ENCODE measurements at regions not wholly inside any gene's neighbourhood (a gene's known extent, or its start where the extent isn't known, plus 50 kb on each side); places are given as distances from the start of the nearest gene placed in this dataset.
"Not testable (repeated sequence)": the region's sequence is repeated elsewhere in the genome, so short reads cannot be mapped to it uniquely, and the experiment has no call there.

GRCh38 chr3:170806141-170806540 lies 63.9 kb downstream of the RPL22L1 start:
- Histone ChIP-seq H3K4me3 (no peak overlapping the region), H3K9ac (ENCODE audit: insufficient read length) (no peak overlapping the region), H3K36me3 (ENCODE audit: insufficient read depth, low read length) (no peaks in the 10 kb centered on the region), H3K27ac (no peak overlapping the region), H3K9me3 (ENCODE audit: low read depth, low read length) (no peaks in the 10 kb centered on the region)
- DNase-seq (ENCODE audit: low read depth, low spot score): no peak
- TF ChIP-seq EZH2 (IDR thresholded peaks at IDR 0.05): no peak

- H3K9me3 ChIP-seq (ENCODE audit: low read depth, low read length); H3K4me3 ChIP-seq; H3K9ac ChIP-seq (ENCODE audit: insufficient read length); DNase-seq (ENCODE audit: low read depth, low spot score); H3K27ac ChIP-seq; H3K36me3 ChIP-seq (ENCODE audit: insufficient read depth, low read length): not testable (repeated sequence)
Measured at GRCh38 chr3:170805296-170805695, 64.7 kb downstream of the RPL22L1 start.

GRCh38 chr3:170804634-170805033 lies 65.4 kb downstream of the RPL22L1 start:
- H3K36me3 ChIP-seq (ENCODE audit: insufficient read depth, low read length); H3K9me3 ChIP-seq (ENCODE audit: low read depth, low read length); H3K4me3 ChIP-seq; H3K27ac ChIP-seq; H3K9ac ChIP-seq (ENCODE audit: insufficient read length); DNase-seq (ENCODE audit: low read depth, low spot score): not testable (repeated sequence)

DNA sequence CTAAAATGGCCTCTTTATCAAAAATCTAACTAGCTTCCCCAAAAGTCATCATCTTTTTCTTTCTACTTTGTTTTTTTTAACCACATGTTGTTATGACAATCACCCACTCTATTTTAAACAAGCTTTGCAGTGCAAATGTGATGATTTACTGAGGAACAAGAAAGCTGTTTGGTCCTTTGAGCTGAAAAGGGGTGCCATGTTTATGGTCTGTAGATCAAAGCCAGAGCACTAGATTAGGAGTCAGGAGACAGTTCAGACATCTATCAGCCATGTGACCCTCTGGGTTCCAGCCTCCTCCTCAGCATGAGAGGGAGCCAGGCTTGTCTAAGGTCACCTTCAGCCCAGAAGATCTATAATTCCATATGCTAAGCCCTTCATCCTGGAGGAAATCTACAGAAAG lies 65.9 kb downstream of the RPL22L1 start:
- no peak overlapping the region for H3K9ac ChIP-seq (ENCODE audit: insufficient read length)
- H3K27ac ChIP-seq: no peak overlapping the region
- no peak for DNase-seq (ENCODE audit: low read depth, low spot score)

DNA sequence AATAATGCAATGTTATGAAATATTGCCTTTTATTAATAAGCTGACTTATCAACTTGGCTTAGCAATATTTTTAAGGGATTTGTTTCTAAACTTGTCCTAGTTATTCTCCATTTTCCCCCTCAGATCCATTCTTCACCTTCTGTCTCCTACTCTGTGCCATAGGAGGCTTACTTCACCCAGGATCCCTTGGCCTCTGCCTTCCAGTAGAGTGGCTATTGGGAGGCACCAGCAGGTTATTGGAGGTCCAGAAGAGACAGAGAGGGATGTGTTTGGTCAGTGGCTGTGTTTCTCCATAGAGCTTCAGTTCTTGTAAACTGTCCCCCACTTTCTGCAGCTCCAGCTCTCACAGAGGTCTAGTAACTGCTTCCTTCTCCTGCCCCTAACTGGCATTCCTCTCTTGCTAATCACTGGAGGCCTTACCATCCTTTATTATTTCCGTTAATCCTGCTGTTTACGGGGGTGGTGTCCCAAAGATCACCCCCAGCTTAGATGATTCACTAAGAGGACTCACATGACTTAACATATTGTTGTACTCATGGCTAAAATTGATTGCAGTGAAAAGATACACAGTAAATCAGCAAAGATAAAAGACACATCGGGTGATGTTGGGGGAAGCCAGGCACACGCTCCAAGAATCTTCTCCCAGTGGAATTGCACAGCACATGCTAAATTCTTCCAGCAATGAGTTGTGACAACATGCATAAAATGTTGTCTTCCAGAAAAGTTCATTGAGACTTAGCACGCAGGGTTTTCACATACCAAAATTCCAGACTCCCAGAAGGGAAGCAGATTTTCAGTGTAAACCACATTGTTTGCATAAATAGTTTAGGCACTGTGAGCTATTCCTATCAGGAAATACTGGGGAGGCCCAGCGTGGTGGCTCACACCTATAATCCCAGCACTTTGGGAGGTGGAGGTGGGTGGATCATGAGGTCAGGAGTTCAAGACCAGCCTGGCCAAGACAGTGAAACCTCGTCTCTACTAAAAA lies 67.5 kb downstream of the RPL22L1 start:
- Histone ChIP-seq H3K27ac (no peak overlapping the region), H3K9ac (ENCODE audit: insufficient read length) (no peak overlapping the region), H3K4me3 (0 out of 2 replicates have a peak overlapping the region, but pooled peaks have one; percentile 19), H3K9me3 (ENCODE audit: low read depth, low read length) (no peaks in the 10 kb centered on the region), H3K36me3 (ENCODE audit: insufficient read depth, low read length) (no peaks in the 10 kb centered on the region)
- no peak for TF ChIP-seq FOXP2 (optimal IDR thresholded peaks at IDR 0.05; ENCODE audit: control extremely low read depth, extremely low read length, insufficient read depth)
- no peak for TF ChIP-seq POLR2AphosphoS5 (IDR thresholded peaks at IDR 0.05; ENCODE audit: borderline replicate concordance, low read depth, low read length)
- no peak for TF ChIP-seq EZH2 (IDR thresholded peaks at IDR 0.05)
- DNase-seq (ENCODE audit: low read depth, low spot score): peak; percentile 40

More for the DNA sequence above, 65.9 kb downstream of the RPL22L1 start:
- no peak overlapping the region for H3K4me3 ChIP-seq
- no peak for TF ChIP-seq POLR2AphosphoS5 (IDR thresholded peaks at IDR 0.05; ENCODE audit: borderline replicate concordance, low read depth, low read length)
- no peak for TF ChIP-seq FOXP2 (optimal IDR thresholded peaks at IDR 0.05; ENCODE audit: control extremely low read depth, extremely low read length, insufficient read depth)
- no peak for TF ChIP-seq EZH2 (IDR thresholded peaks at IDR 0.05)
- no peaks in the 10 kb centered on the region for H3K36me3 ChIP-seq (ENCODE audit: insufficient read depth, low read length)
- H3K9me3 ChIP-seq (ENCODE audit: low read depth, low read length): no peaks in the 10 kb centered on the region

- Histone ChIP-seq H3K36me3 (ENCODE audit: insufficient read depth, low read length) (no peaks in the 10 kb centered on the region), H3K27ac (no peak overlapping the region), H3K9me3 (ENCODE audit: low read depth, low read length) (no peaks in the 10 kb centered on the region), H3K9ac (ENCODE audit: insufficient read length) (no peak overlapping the region), H3K4me3 (no peak overlapping the region)
- no peak for DNase-seq (ENCODE audit: low read depth, low spot score)
- TF ChIP-seq FOXP2 (optimal IDR thresholded peaks at IDR 0.05; ENCODE audit: control extremely low read depth, extremely low read length, insufficient read depth) (no peak), POLR2AphosphoS5 (IDR thresholded peaks at IDR 0.05; ENCODE audit: borderline replicate concordance, low read depth, low read length) (no peak), EZH2 (IDR thresholded peaks at IDR 0.05) (no peak)
Measured at GRCh38 chr3:170801597-170801996, 68.4 kb downstream of the RPL22L1 start.

DNA sequence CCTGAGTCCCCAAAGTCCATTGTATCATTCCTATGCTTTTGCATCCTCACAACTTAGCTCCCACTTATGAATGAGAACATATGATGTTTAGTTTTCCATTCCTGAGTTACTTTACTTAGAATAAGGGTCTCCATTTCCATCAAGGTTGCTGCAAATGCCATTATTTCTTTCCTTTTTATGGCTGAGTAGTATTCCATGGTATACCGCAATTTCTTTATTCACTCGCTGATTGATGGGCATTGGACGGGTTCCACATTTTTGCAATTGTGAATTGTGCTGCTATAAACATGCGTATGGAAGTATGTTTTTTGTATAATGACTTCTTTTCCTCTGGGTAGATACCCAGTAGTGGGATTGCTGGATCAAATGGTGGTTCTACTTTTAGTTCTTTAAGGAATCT lies 69.7 kb downstream of the RPL22L1 start:
- H3K27ac ChIP-seq: not testable (repeated sequence)

DNA sequence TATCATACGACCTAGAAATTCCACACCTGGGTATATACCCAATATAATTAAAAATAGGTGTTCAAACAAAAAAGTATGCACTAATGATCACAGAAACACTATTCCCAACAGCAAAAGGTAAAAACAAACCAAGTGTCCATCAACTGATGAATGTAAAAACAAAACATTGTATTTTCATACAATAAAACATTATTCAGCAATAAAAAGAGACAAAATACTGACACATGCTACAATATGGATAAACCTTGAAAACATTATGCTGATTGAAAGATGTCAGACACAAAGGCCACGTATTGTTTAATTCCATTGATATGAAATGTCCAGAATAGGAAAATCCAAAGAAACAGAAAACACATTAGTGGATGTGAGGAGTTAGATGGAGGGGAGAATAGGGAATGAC lies 71.0 kb downstream of the RPL22L1 start:
- no peaks in the 10 kb centered on the region; the same call in 1 of the 2 replicates for H3K9me3 ChIP-seq (ENCODE audit: low read depth, low read length)
- no peak for DNase-seq (ENCODE audit: low read depth, low spot score)
- no peak overlapping the region for H3K27ac ChIP-seq
- TF ChIP-seq FOXP2 (optimal IDR thresholded peaks at IDR 0.05; ENCODE audit: control extremely low read depth, extremely low read length, insufficient read depth) (no peak), EZH2 (IDR thresholded peaks at IDR 0.05) (no peak), POLR2AphosphoS5 (IDR thresholded peaks at IDR 0.05; ENCODE audit: borderline replicate concordance, low read depth, low read length) (no peak)
- no peak overlapping the region for H3K9ac ChIP-seq (ENCODE audit: insufficient read length)
- no peak overlapping the region for H3K4me3 ChIP-seq
- no peaks in the 10 kb centered on the region for H3K36me3 ChIP-seq (ENCODE audit: insufficient read depth, low read length)

More for the DNA sequence above, 69.7 kb downstream of the RPL22L1 start:
- not testable (repeated sequence) for H3K4me3 ChIP-seq; H3K9me3 ChIP-seq (ENCODE audit: low read depth, low read length); H3K36me3 ChIP-seq (ENCODE audit: insufficient read depth, low read length); DNase-seq (ENCODE audit: low read depth, low spot score); H3K9ac ChIP-seq (ENCODE audit: insufficient read length)

GRCh38 chr3:170797685-170798084 lies 72.3 kb downstream of the RPL22L1 start:
- TF ChIP-seq EZH2 (IDR thresholded peaks at IDR 0.05) (no peak), POLR2AphosphoS5 (IDR thresholded peaks at IDR 0.05; ENCODE audit: borderline replicate concordance, low read depth, low read length) (no peak), FOXP2 (optimal IDR thresholded peaks at IDR 0.05; ENCODE audit: control extremely low read depth, extremely low read length, insufficient read depth) (no peak)
- Histone ChIP-seq H3K27ac (no peak overlapping the region), H3K4me3 (no peak overlapping the region), H3K36me3 (ENCODE audit: insufficient read depth, low read length) (no peaks in the 10 kb centered on the region), H3K9me3 (ENCODE audit: low read depth, low read length) (no peaks in the 10 kb centered on the region; the same call in 1 of the 2 replicates), H3K9ac (ENCODE audit: insufficient read length) (no peak overlapping the region)
- DNase-seq (ENCODE audit: low read depth, low spot score): no peak
